GM13977 (cell line): ENCODE measurements at regions not wholly inside any gene's neighbourhood (a gene's known extent, or its start where the extent isn't known, plus 50 kb on each side); places are given as distances from the start of the nearest gene placed in this dataset.
A peak's percentile ranks its signal among the peaks of the same experiment; 100 is the strongest.

ENCODE experiments used
- DNase-seq: peaks from one replicate; pipeline ENCODE4 v3.0.0; 2012; ENCODE audit warnings: low spot score
- in situ Hi-C: fragments of 300-500 bp; cut with MboI; formaldehyde crosslinking; loops from one replicate; pipeline ENCODE4 v1.12.0; 2022; ENCODE audit warnings: low sequenced_read_pairs, low pct_unique_long_range_greater_than_20kb, mixed read lengths, inconsistent platforms; ENCODE audit not compliant: unreplicated experiment
- TF ChIP-seq, protein P1 (sequence below): IDR thresholded peaks from 2 replicates; pipeline ENCODE4 v1.5.1; 2012; ENCODE audit warnings: mild to moderate bottlenecking, control low read depth; ENCODE audit not compliant: insufficient read depth; ENCODE audit errors: extremely low read depth, missing control alignments

DNA sequence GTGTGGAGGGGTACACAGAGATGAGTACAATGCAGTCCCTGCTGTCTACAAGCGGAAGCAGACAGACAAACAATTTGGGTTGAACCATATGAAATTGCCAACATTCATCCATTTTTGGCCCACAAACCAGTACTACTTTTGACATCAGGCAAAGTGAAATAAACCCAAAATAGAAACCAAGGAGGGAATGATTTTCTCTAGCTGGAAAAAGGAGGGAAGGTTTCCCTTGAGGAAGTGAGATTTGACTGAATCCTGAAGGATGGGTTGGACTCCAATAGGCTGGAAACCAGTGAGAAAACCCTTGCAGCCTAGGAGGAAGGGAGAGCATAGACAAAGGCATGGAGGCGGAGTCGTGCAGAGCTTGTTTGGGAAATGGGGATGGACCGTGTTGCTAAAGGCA lies 63.5 kb upstream of the PJA1 start:
- in situ Hi-C loops = no loop called here
- TF ChIP-seq, protein P1, sequence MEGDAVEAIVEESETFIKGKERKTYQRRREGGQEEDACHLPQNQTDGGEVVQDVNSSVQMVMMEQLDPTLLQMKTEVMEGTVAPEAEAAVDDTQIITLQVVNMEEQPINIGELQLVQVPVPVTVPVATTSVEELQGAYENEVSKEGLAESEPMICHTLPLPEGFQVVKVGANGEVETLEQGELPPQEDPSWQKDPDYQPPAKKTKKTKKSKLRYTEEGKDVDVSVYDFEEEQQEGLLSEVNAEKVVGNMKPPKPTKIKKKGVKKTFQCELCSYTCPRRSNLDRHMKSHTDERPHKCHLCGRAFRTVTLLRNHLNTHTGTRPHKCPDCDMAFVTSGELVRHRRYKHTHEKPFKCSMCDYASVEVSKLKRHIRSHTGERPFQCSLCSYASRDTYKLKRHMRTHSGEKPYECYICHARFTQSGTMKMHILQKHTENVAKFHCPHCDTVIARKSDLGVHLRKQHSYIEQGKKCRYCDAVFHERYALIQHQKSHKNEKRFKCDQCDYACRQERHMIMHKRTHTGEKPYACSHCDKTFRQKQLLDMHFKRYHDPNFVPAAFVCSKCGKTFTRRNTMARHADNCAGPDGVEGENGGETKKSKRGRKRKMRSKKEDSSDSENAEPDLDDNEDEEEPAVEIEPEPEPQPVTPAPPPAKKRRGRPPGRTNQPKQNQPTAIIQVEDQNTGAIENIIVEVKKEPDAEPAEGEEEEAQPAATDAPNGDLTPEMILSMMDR = no peak
- DNase-seq = no peak

DNA sequence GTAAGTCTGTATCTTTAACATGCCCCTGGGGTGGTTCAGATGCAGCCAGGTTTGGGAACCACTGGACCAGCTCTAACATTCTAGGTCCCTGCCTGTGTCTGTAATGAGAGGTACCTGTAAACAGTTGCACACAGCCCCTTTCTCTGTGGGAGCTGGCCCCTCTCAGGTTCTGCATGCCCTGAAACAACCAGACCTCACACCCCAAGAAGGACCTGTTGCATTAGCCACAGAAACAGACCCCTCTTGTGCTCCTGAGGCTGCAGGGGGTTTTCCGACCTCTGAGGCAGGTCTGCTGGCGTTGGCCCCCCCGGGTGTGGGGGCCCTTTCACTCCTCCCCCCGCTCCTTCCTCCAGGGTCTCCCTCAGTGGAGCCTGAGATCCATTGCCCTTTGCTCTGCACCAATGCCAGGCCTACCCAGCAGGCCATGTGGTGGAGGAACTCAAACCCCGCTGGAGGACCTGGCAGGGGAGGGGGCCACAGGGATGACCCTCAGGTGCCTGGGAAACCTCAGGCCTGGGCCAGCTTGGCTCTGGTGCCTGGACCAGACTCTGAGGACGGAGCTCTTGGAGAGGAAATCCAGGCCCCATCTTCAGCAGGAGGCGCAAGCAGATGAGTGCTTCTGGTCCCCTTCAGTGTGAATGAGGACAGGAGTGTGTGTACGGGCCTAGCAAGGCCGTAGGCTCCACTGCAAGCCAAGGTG lies 61.4 kb upstream of the PJA1 start:
- no peak for DNase-seq
- TF ChIP-seq, protein P1 = no peak
- in situ Hi-C loops = no loop called here

DNA sequence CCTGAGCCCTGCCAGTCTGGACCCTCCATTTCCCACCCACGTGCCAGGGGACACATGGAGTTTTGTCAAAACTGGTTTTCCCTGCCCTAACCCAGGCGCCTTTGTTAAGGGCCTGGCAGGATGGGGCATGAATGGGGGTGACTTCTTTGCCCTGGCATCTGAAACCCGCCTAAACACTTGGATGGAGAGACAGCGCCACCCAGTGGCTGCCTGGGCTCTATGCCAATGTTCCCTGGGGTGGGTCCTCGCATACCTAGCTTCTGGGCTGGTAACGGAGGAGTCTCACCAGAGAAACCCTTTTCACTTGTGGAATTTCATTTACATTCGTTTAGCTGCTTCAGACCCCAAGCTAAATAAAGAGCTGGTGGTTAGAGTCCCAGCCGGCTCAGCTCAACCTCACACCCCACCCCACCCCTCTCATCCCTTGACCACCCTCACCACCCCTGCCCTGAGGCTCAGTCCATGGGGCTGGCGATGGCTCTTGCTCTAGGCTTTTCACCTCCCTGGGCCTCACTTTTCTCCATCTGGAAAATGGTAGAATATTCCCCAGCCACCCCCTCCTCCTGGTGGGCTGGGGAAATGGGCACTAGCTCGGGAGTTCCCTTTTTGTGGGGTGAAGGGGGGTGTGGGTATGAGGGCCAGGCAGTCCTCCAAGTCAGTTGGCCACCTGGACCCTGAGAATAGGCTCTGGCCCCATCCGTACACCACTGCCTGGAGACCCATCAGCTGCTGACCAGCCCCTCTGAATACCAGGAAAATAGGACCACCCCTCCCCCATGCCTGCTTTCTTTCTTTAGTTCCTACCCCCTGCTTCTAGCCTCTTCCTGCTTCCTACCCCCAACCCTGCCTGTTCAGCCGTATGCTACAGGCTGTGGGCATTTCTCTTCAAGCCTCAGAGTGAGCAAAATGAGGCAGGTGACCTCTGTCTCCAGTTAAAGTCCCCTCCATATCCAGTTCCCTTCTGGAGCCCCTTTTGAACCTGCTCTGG lies 57.1 kb upstream of the PJA1 start:
- TF ChIP-seq, protein P1 = peak; percentile 82
- in situ Hi-C loops = no loop called here
- peak; percentile 79 for DNase-seq

DNA sequence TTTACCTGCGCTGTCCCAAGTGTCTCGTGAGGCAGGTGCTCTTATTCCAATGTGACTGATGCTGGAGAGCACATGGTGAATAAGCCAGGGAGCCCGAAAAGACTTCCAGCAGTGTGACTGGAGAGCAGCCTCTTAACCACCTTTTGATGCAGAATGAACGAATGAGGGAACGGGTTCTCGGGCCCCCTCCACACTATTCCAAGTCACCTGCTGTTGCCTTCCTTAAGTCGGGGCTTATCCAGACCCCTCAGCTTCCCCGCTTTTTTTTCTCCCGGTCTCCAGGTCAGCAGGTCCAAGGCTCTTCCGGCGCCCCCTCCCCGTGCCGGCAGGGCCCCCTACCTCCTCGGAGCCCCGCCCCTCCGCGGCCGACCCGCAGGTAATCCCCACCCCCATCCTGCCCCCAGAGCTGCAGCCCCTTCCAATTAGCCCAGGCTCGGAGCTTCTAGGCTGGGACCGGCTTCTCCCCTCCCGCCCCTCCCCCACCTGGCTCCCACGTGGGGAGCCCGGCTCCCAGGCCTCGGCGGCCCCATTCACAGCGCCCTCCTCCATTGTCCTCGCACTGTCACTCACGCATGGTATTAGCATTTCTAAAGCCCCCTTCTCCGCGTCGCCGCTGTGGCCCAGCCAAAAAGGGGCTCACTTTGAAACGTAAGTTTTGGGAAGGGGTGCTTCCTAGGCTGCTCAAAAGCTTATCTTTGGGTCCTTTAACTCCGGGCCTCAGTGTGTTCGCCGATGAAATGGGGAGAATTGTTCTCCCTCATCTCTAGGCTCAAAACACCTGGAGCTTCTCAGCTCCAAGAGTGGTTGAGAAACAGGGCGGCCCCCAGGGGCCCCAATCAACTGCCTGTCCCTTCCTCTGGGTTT lies 56.2 kb upstream of the PJA1 start:
- TF ChIP-seq, protein P1 = no peak
- in situ Hi-C loops = no loop called here
- DNase-seq = no peak

DNA sequence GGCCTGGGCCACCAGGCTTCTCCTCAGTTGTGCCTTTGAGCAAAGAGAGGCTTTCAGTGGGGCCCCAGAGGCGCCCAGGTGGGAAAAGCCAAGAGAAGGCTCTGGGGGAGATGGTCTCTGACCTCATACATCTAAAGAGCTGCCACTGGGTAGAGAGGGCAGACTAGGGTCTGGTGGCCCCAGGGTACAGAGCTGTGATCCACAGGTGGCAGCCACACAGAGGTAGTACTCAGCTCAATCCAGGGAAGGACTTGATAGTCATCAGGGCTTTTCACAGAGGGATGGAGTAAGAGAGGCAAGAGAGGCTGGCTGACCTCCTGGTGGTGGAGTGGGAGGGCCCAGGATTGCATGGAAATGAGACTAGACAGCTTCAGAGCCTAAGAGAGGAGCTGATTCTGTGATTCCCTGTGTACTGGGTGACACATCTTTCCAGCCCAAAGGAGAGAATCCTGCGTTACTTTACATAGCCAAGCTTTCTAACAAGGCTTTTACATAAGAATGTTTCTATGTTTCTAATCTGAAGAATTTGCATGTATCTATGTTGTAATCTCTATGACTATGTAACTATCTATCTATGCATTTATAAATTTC lies 53.2 kb upstream of the PJA1 start:
- DNase-seq = no peak
- TF ChIP-seq, protein P1 = no peak
- in situ Hi-C loops = no loop called here

DNA sequence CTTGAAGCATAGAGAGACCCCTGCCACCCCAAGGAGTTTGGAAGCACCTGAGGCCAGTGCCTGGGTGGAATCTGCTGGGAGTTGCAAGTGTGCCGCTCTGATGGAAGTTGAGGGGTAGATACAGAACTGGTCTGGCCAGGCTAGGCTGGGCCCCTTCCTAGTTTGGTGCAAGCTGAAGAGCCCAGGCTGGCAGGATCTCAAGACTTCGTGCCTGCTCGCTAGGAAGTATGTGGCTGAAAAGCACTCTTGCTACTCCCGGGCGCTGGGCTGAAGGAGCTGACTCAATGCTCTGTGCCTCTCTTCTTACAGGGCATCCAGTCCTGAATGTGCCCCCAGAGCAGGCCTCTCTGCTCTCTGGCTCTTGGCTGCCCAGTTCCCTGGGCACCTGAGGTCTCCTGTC lies 51.7 kb upstream of the PJA1 start:
- in situ Hi-C loops = no loop called here

More for the DNA sequence above, 51.7 kb upstream of the PJA1 start:
- TF ChIP-seq, protein P1 = no peak
- DNase-seq = no peak
